ENCODE measurements at regions not wholly inside any gene's neighbourhood (a gene's known extent, or its start where the extent isn't known, plus 50 kb on each side); places are given as distances from the start of the nearest gene placed in this dataset.

DNA sequence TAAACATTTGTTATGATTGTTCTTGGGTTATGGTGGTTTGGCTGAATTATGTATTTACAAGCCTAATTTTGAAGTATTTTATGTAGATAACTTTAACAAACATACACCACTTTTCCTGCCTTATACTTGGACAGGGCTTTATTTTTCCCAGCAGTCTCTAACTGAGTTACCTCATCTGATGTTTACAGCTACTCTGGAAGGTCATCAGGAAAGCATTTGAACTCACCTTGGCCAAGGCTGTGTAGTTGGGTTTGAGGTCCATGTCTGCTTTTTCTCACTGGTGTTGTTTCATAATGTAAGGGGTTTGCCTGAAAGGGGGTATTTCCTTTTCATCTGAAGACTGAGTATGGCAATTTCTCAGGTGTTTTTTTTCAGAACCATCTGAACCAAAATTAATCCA, 193.5 kb downstream of the RWDD3 start:
- Histone ChIP-seq H3K4me1 (no peaks in the 10 kb centered on the region), H3K9me3 (no peaks in the 10 kb centered on the region), H3K4me3 (no peak overlapping the region), H3K36me3 (no peaks in the 10 kb centered on the region), H3K27ac (no peak overlapping the region), H3K27me3 (no peaks in the 10 kb centered on the region)
- DNase-seq (no peak), ATAC-seq (ENCODE audit: low FRiP score in 2 of 2) (no peak)
- no peak for TF ChIP-seq POLR2A (IDR thresholded peaks at IDR 0.05)
- TF ChIP-seq, protein P1, sequence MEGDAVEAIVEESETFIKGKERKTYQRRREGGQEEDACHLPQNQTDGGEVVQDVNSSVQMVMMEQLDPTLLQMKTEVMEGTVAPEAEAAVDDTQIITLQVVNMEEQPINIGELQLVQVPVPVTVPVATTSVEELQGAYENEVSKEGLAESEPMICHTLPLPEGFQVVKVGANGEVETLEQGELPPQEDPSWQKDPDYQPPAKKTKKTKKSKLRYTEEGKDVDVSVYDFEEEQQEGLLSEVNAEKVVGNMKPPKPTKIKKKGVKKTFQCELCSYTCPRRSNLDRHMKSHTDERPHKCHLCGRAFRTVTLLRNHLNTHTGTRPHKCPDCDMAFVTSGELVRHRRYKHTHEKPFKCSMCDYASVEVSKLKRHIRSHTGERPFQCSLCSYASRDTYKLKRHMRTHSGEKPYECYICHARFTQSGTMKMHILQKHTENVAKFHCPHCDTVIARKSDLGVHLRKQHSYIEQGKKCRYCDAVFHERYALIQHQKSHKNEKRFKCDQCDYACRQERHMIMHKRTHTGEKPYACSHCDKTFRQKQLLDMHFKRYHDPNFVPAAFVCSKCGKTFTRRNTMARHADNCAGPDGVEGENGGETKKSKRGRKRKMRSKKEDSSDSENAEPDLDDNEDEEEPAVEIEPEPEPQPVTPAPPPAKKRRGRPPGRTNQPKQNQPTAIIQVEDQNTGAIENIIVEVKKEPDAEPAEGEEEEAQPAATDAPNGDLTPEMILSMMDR (IDR thresholded peaks at IDR 0.05), result no peak
- TF ChIP-seq EP300 (IDR thresholded peaks at IDR 0.05), result no peak
- no peak for TF ChIP-seq POLR2AphosphoS5 (IDR thresholded peaks at IDR 0.05)

DNA sequence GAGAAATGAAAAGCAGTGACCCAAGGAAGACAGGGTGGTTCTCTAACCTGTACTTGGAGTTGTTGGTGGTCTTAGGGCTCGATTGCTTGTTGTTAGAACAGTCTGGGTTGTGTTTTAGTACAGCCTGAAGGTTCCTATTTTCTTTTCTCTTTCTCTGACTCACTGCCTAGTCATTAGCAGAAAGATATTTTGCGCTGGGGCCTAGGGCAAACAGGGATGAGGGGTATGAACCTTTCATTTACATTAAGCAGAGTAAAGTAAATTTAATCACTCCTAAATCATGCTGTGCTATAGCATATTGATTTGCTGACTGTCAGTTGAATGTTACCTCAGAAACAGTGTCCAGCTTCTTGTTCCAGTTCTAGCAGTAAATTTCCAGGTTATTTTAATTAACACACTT, 197.2 kb downstream of the RWDD3 start:
- Histone ChIP-seq H3K36me3 (no peaks in the 10 kb centered on the region), H3K27ac (no peak overlapping the region), H3K4me1 (no peaks in the 10 kb centered on the region), H3K9me3 (no peaks in the 10 kb centered on the region), H3K4me3 (no peak overlapping the region), H3K27me3 (no peaks in the 10 kb centered on the region)
- DNase-seq (no peak), ATAC-seq (ENCODE audit: low FRiP score in 2 of 2) (no peak)
- 52 to 79% methylated on average over 2 of the region's 2 CpGs for WGBS, 2 donors
- no peak for TF ChIP-seq POLR2A (IDR thresholded peaks at IDR 0.05)
- TF ChIP-seq POLR2AphosphoS5 (IDR thresholded peaks at IDR 0.05), result no peak
- TF ChIP-seq, protein P1 (IDR thresholded peaks at IDR 0.05), result no peak
- no peak for TF ChIP-seq EP300 (IDR thresholded peaks at IDR 0.05)

- H3K4me1 ChIP-seq, result no peaks in the 10 kb centered on the region
- no peaks in the 10 kb centered on the region for H3K36me3 ChIP-seq
- ATAC-seq (ENCODE audit: low FRiP score in 2 of 2) (no peak), DNase-seq (no peak)
- WGBS, 2 donors, result 79 to 91% methylated on average over 3 of the region's 3 CpGs
- no peak overlapping the region for H3K27ac ChIP-seq
- TF ChIP-seq POLR2A (IDR thresholded peaks at IDR 0.05) (no peak), EP300 (IDR thresholded peaks at IDR 0.05) (no peak), POLR2AphosphoS5 (IDR thresholded peaks at IDR 0.05) (no peak)
- TF ChIP-seq, protein P1 (IDR thresholded peaks at IDR 0.05), result no peak
- no peak overlapping the region for H3K4me3 ChIP-seq
- H3K9me3 ChIP-seq, result no peaks in the 10 kb centered on the region
- H3K27me3 ChIP-seq, result no peaks in the 10 kb centered on the region
Observed at GRCh38 chr1:95435611-95436010, 201.6 kb downstream of the RWDD3 start.

DNA sequence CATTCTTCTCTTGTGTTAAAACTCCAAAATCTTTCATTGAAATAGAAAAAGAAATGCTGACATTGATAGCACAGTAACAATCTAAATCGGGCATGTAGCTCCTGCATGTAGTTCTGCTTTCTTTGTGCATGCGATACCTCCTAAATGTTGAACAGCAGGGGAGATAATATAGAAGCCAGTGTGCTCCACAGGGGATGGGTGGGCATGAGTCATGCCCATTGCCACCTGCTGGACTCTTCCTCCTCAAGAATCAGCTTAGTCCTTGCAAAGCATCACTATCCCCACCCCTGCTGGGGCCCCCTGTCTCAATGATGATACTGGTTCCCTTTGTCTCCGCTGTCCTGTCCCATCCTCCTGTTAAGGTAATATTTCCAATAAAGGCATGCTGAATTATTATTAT, 203.0 kb downstream of the RWDD3 start:
- DNase-seq (no peak), ATAC-seq (ENCODE audit: low FRiP score in 2 of 2) (no peak)
- Histone ChIP-seq H3K27me3 (no peaks in the 10 kb centered on the region), H3K36me3 (no peaks in the 10 kb centered on the region), H3K27ac (no peak overlapping the region), H3K9me3 (no peaks in the 10 kb centered on the region), H3K4me1 (no peaks in the 10 kb centered on the region), H3K4me3 (no peak overlapping the region)
- TF ChIP-seq, protein P1 (IDR thresholded peaks at IDR 0.05), result no peak
- TF ChIP-seq POLR2A (IDR thresholded peaks at IDR 0.05) (no peak), POLR2AphosphoS5 (IDR thresholded peaks at IDR 0.05) (no peak), EP300 (IDR thresholded peaks at IDR 0.05) (no peak)
- WGBS, 2 donors, result 66 to 69% methylated on average over 3 of the region's 3 CpGs

DNA sequence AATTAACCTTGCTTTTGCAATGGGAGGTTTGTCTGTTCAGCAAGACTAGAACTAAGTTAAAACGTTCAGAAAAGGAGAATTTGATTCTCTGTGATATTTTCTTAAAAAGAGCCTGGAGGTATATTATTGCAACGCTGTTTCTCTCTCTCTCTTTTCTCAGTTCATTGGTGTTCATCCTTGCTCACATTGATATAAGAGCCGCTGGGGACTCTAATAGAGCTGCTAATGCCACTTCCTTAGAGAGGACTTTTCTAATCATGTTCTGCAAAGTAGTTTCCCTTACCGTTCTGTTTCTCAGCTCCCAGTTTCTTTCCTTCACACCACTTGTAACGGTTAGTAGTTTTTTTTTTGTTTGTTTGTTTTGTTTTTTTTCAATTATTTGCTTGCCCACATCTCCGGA, 203.8 kb downstream of the RWDD3 start:
- Histone ChIP-seq H3K27me3 (no peaks in the 10 kb centered on the region), H3K9me3 (no peaks in the 10 kb centered on the region), H3K4me3 (no peak overlapping the region), H3K27ac (no peak overlapping the region), H3K36me3 (no peaks in the 10 kb centered on the region), H3K4me1 (no peaks in the 10 kb centered on the region)
- TF ChIP-seq POLR2A (IDR thresholded peaks at IDR 0.05) (no peak), EP300 (IDR thresholded peaks at IDR 0.05) (no peak), POLR2AphosphoS5 (IDR thresholded peaks at IDR 0.05) (no peak)
- TF ChIP-seq, protein P1 (IDR thresholded peaks at IDR 0.05), result no peak
- 34 to 37% methylated on average over 6 of the region's 6 CpGs for WGBS, 2 donors
- ATAC-seq (ENCODE audit: low FRiP score in 2 of 2) (no peak), DNase-seq (no peak)

Measured in upper lobe of left lung (tissue), 6 donors.